ENCODE measurements at regions not wholly inside any gene's neighbourhood (a gene's known extent, or its start where the extent isn't known, plus 50 kb on each side); places are given as distances from the start of the nearest gene placed in this dataset.

GRCh38 chr13:107459430-107459829 is 755.9 kb downstream of the LIG4 start:
- intact Hi-C loops (cut with micrococcal nuclease), result no loop called here
- H3K36me3 Mint-ChIP-seq, result no peaks in the 10 kb centered on the region
- no peaks in the 10 kb centered on the region for H3K4me1 Mint-ChIP-seq (ENCODE audit: low read depth)
- peaks cover 10% of the 10 kb centered on the region for H3K9me3 Mint-ChIP-seq
- DNase-seq, result no peak
- no peak overlapping the region for H3K27ac Mint-ChIP-seq
- POLR2A ChIA-PET, result no interaction called here
- CTCF ChIA-PET, result no interaction called here
- H3K4me3 Mint-ChIP-seq, result no peak overlapping the region
- H3K27me3 Mint-ChIP-seq, result no peaks in the 10 kb centered on the region

GRCh38 chr13:107458269-107458668 is 757.1 kb downstream of the LIG4 start:
- POLR2A ChIA-PET, result no interaction called here
- no peak for DNase-seq
- Mint-ChIP-seq H3K27ac (no peak overlapping the region), H3K9me3 (peaks cover 21% of the 10 kb centered on the region), H3K4me3 (no peak overlapping the region), H3K36me3 (no peaks in the 10 kb centered on the region), H3K4me1 (ENCODE audit: low read depth) (no peaks in the 10 kb centered on the region), H3K27me3 (no peaks in the 10 kb centered on the region)
- intact Hi-C loops (cut with micrococcal nuclease), result no loop called here
- CTCF ChIA-PET, result no interaction called here

- Mint-ChIP-seq H3K4me3 (no peak overlapping the region), H3K36me3 (no peaks in the 10 kb centered on the region), H3K9me3 (peaks cover 24% of the 10 kb centered on the region), H3K4me1 (ENCODE audit: low read depth) (no peaks in the 10 kb centered on the region), H3K27ac (no peak overlapping the region), H3K27me3 (no peaks in the 10 kb centered on the region)
- ChIA-PET CTCF (no interaction called here), POLR2A (no interaction called here)
- no peak for DNase-seq
- intact Hi-C loops (cut with micrococcal nuclease), result no loop called here
Observed at GRCh38 chr13:107457686-107458085, 757.6 kb downstream of the LIG4 start.

GRCh38 chr13:107456431-107456830 is 758.9 kb downstream of the LIG4 start:
- Mint-ChIP-seq H3K27ac (no peak overlapping the region), H3K9me3 (peaks cover 26% of the 10 kb centered on the region), H3K4me1 (ENCODE audit: low read depth) (no peaks in the 10 kb centered on the region), H3K36me3 (no peaks in the 10 kb centered on the region), H3K27me3 (no peaks in the 10 kb centered on the region), H3K4me3 (no peak overlapping the region)
- POLR2A ChIA-PET, result no interaction called here
- DNase-seq, result no peak
- intact Hi-C loops (cut with micrococcal nuclease), result no loop called here
- CTCF ChIA-PET, result interaction anchor here (0.5 kb wide), 1 partner anchor 47 kb away, joined by 3 read pairs; no protein-coding TSS in a partner anchor

- Mint-ChIP-seq H3K9me3 (peaks cover 29% of the 10 kb centered on the region), H3K4me1 (ENCODE audit: low read depth) (no peaks in the 10 kb centered on the region)
Observed at GRCh38 chr13:107452833-107453232, 762.5 kb downstream of the LIG4 start.

GRCh38 chr13:107450931-107451330 is 764.4 kb downstream of the LIG4 start:
- ChIA-PET CTCF (no interaction called here), POLR2A (no interaction called here)
- H3K36me3 Mint-ChIP-seq, result no peaks in the 10 kb centered on the region
- H3K9me3 Mint-ChIP-seq, result peaks cover 29% of the 10 kb centered on the region
- H3K4me3 Mint-ChIP-seq, result no peak overlapping the region
- H3K4me1 Mint-ChIP-seq (ENCODE audit: low read depth), result no peaks in the 10 kb centered on the region
- H3K27me3 Mint-ChIP-seq, result no peaks in the 10 kb centered on the region
- no peak for DNase-seq
- intact Hi-C loops (cut with micrococcal nuclease), result no loop called here
- no peak overlapping the region for H3K27ac Mint-ChIP-seq

More at GRCh38 chr13:107452833-107453232, 762.5 kb downstream of the LIG4 start:
- Mint-ChIP-seq H3K27me3 (no peaks in the 10 kb centered on the region), H3K36me3 (no peaks in the 10 kb centered on the region), H3K27ac (no peak overlapping the region), H3K4me3 (no peak overlapping the region)
- no peak for DNase-seq
- CTCF ChIA-PET, result no interaction called here
- intact Hi-C loops (cut with micrococcal nuclease), result no loop called here
- POLR2A ChIA-PET, result no interaction called here

- ChIA-PET CTCF (no interaction called here), POLR2A (no interaction called here)
- H3K27ac Mint-ChIP-seq, result no peak overlapping the region
- H3K27me3 Mint-ChIP-seq, result no peaks in the 10 kb centered on the region
- intact Hi-C loops (cut with micrococcal nuclease), result no loop called here
- H3K4me3 Mint-ChIP-seq, result no peak overlapping the region
- no peaks in the 10 kb centered on the region for H3K4me1 Mint-ChIP-seq (ENCODE audit: low read depth)
- H3K9me3 Mint-ChIP-seq, result peaks cover 24% of the 10 kb centered on the region
- no peak for DNase-seq
- no peaks in the 10 kb centered on the region for H3K36me3 Mint-ChIP-seq
Observed at GRCh38 chr13:107450431-107450830, 764.9 kb downstream of the LIG4 start.

GRCh38 chr13:107447591-107447990 is 767.7 kb downstream of the LIG4 start:
- POLR2A ChIA-PET, result no interaction called here
- intact Hi-C loops (cut with micrococcal nuclease), result no loop called here
- no peaks in the 10 kb centered on the region for H3K27me3 Mint-ChIP-seq
- H3K27ac Mint-ChIP-seq, result no peak overlapping the region
- CTCF ChIA-PET, result no interaction called here
- no peaks in the 10 kb centered on the region for H3K36me3 Mint-ChIP-seq
- DNase-seq, result no peak
- H3K4me3 Mint-ChIP-seq, result no peak overlapping the region
- peaks cover 7% of the 10 kb centered on the region for H3K9me3 Mint-ChIP-seq
- no peaks in the 10 kb centered on the region for H3K4me1 Mint-ChIP-seq (ENCODE audit: low read depth)

GRCh38 chr13:107441279-107441678 is 774.1 kb downstream of the LIG4 start:
- CTCF ChIA-PET, result no interaction called here
- Mint-ChIP-seq H3K27ac (no peak overlapping the region), H3K4me1 (ENCODE audit: low read depth) (no peaks in the 10 kb centered on the region), H3K9me3 (peaks cover 9% of the 10 kb centered on the region), H3K27me3 (no peaks in the 10 kb centered on the region), H3K4me3 (no peak overlapping the region), H3K36me3 (no peaks in the 10 kb centered on the region)
- no peak for DNase-seq
- POLR2A ChIA-PET, result no interaction called here
- intact Hi-C loops (cut with micrococcal nuclease), result no loop called here

GRCh38 chr13:107438251-107438650 is 777.1 kb downstream of the LIG4 start:
- Mint-ChIP-seq H3K27ac (no peak overlapping the region), H3K4me1 (ENCODE audit: low read depth) (no peaks in the 10 kb centered on the region), H3K4me3 (no peak overlapping the region), H3K36me3 (no peaks in the 10 kb centered on the region), H3K27me3 (no peaks in the 10 kb centered on the region), H3K9me3 (peaks cover 7% of the 10 kb centered on the region)
- ChIA-PET CTCF (no interaction called here), POLR2A (no interaction called here)
- intact Hi-C loops (cut with micrococcal nuclease), result no loop called here
- DNase-seq, result no peak

GRCh38 chr13:107434347-107434746 is 781.0 kb downstream of the LIG4 start:
- no peaks in the 10 kb centered on the region for H3K36me3 Mint-ChIP-seq
- POLR2A ChIA-PET, result no interaction called here
- CTCF ChIA-PET, result no interaction called here

GRCh38 chr13:107427536-107427935 is 787.8 kb downstream of the LIG4 start:
- no peak for DNase-seq
- POLR2A ChIA-PET, result no interaction called here

More at GRCh38 chr13:107434347-107434746, 781.0 kb downstream of the LIG4 start:
- no peak overlapping the region for H3K4me3 Mint-ChIP-seq
- intact Hi-C loops (cut with micrococcal nuclease), result no loop called here
- no peaks in the 10 kb centered on the region for H3K27me3 Mint-ChIP-seq
- H3K4me1 Mint-ChIP-seq (ENCODE audit: low read depth), result no peaks in the 10 kb centered on the region
- no peak overlapping the region for H3K27ac Mint-ChIP-seq
- peaks cover 2% of the 10 kb centered on the region for H3K9me3 Mint-ChIP-seq
- DNase-seq, result no peak

GRCh38 chr13:107422421-107422820 is 792.9 kb downstream of the LIG4 start:
- H3K27ac Mint-ChIP-seq, result no peak overlapping the region
- no peaks in the 10 kb centered on the region for H3K36me3 Mint-ChIP-seq
- peaks cover 10% of the 10 kb centered on the region for H3K9me3 Mint-ChIP-seq
- no peak for DNase-seq
- CTCF ChIA-PET, result no interaction called here
- H3K4me1 Mint-ChIP-seq (ENCODE audit: low read depth), result no peaks in the 10 kb centered on the region
- H3K27me3 Mint-ChIP-seq, result no peaks in the 10 kb centered on the region
- H3K4me3 Mint-ChIP-seq, result no peak overlapping the region
- POLR2A ChIA-PET, result no interaction called here
- intact Hi-C loops (cut with micrococcal nuclease), result no loop called here

More at GRCh38 chr13:107427536-107427935, 787.8 kb downstream of the LIG4 start:
- Mint-ChIP-seq H3K27me3 (no peaks in the 10 kb centered on the region), H3K27ac (no peak overlapping the region), H3K4me1 (ENCODE audit: low read depth) (no peaks in the 10 kb centered on the region), H3K4me3 (no peak overlapping the region), H3K9me3 (peaks cover 7% of the 10 kb centered on the region), H3K36me3 (no peaks in the 10 kb centered on the region)
- CTCF ChIA-PET, result no interaction called here
- intact Hi-C loops (cut with micrococcal nuclease), result no loop called here

- ChIA-PET POLR2A (no interaction called here), CTCF (no interaction called here)
- Mint-ChIP-seq H3K4me1 (ENCODE audit: low read depth) (no peaks in the 10 kb centered on the region), H3K4me3 (no peak overlapping the region), H3K9me3 (peaks cover 10% of the 10 kb centered on the region), H3K36me3 (no peaks in the 10 kb centered on the region), H3K27me3 (no peaks in the 10 kb centered on the region), H3K27ac (no peak overlapping the region)
- intact Hi-C loops (cut with micrococcal nuclease), result no loop called here
- no peak for DNase-seq
Observed at GRCh38 chr13:107421951-107422350, 793.4 kb downstream of the LIG4 start.

Measured in activated CD4-positive, alpha-beta memory T cell treated with anti-CD3 and anti-CD28 coated beads for 36 hours (primary cell).